Large intestine (tissue), 3 donors: ENCODE measurements at regions not wholly inside any gene's neighbourhood (a gene's known extent, or its start where the extent isn't known, plus 50 kb on each side); places are given as distances from the start of the nearest gene placed in this dataset.

ENCODE experiments used
- DNase-seq, 2 donors: peaks; one replicate each; pipeline versions ENCODE4 v3.0.0 to v3.0.0-alpha.2; 2013
- H3K27ac ChIP-seq: one replicate; pipeline ENCODE4 v1.5.1; 2013; ENCODE audit warnings: low read length
- H3K27me3 ChIP-seq: 2 replicates; pipeline ENCODE4 v1.6.1; 2013; ENCODE audit warnings: low read length; ENCODE audit not compliant: control insufficient read depth, insufficient read depth
- H3K36me3 ChIP-seq: 2 replicates; pipeline ENCODE4 v1.6.1; 2013; ENCODE audit warnings: low read length; ENCODE audit not compliant: control insufficient read depth, insufficient read depth
- H3K4me1 ChIP-seq: one replicate; pipeline ENCODE4 v1.6.1; 2013; ENCODE audit warnings: low read length; ENCODE audit not compliant: control insufficient read depth, insufficient read depth
- H3K4me3 ChIP-seq: one replicate; pipeline ENCODE4 v1.5.1; 2013; ENCODE audit warnings: low read length
- H3K9me3 ChIP-seq: one replicate; pipeline ENCODE4 v1.6.1; 2013; ENCODE audit warnings: mild to moderate bottlenecking, low read depth, low read length, moderate library complexity; ENCODE audit not compliant: control insufficient read depth
- WGBS: methylation state at CpG from one replicate; pipeline ENCODE4 v1.1.5; 2013; ENCODE audit warnings: low lambda C conversion rate; ENCODE audit not compliant: insufficient coverage; 5-methylcytosine and 5-hydroxymethylcytosine counted together

- H3K9me3 ChIP-seq: no peaks in the 10 kb centered on the region
- H3K4me1 ChIP-seq: peaks cover under 1% of the 10 kb centered on the region
- DNase-seq: no peak
- no peak overlapping the region for H3K27ac ChIP-seq
- WGBS: 79% methylated on average over 2 of the region's 2 CpGs
- no peak overlapping the region for H3K4me3 ChIP-seq
- H3K36me3 ChIP-seq: no peaks in the 10 kb centered on the region
- H3K27me3 ChIP-seq: no peaks in the 10 kb centered on the region
Observed at GRCh38 chr7:50151001-50151400, 58.0 kb upstream of the ZPBP start.

DNA sequence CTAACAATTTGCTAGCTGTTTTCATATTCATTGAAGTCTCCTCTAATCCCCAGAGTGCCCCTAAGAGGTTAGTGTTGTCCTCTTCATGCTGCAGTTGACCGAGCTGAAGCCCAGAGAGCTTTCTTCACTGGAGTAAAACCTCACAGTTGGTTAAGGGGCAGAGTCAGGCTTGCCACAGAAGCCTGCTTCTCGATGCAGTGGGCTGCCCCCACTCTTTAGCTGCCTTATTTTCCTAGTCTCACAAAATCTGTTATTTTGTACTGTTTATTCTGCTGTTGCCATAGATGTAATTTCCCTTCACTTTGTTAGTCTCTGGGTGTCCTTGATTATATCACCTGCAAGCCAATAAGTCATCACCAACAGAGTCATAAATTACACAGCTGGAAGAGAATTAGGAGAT lies 56.3 kb upstream of the ZPBP start:
- no CpG with 5 or more reads among the region's 2 CpGs for WGBS
- Histone ChIP-seq H3K4me1 (peaks cover 6% of the 10 kb centered on the region), H3K27ac (no peak overlapping the region), H3K4me3 (no peak overlapping the region), H3K27me3 (no peaks in the 10 kb centered on the region), H3K36me3 (no peaks in the 10 kb centered on the region), H3K9me3 (no peaks in the 10 kb centered on the region)
- DNase-seq: peak in 1 of 2 donors; percentile 26

- Histone ChIP-seq H3K36me3 (no peaks in the 10 kb centered on the region), H3K4me3 (no peak overlapping the region), H3K27ac (no peak overlapping the region), H3K27me3 (no peaks in the 10 kb centered on the region), H3K4me1 (peaks cover 6% of the 10 kb centered on the region), H3K9me3 (no peaks in the 10 kb centered on the region)
- DNase-seq: no peak
- 76% methylated on average over 3 of the region's 6 CpGs for WGBS
Observed at GRCh38 chr7:50147951-50148808, 55.1 kb upstream of the ZPBP start.

DNA sequence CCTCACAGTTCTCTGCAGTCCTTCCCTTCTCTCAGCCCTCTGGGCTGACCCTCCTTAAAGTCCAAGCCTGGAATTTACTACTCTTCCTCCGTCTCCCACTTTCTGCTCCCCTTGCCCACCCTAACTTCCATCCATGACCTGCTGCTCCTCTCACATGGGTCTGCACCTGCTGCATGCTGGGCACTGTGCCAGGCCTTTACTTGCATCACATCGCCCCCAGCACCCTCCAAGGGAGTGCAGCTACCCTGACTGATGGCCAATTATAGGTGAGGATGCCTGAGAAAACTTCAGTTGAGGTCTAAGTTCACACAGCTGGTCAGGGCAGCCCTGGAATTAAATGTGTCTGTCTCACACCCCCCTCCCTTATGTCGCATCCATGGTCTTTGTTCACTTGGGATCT lies 53.6 kb upstream of the ZPBP start:
- no CpG with 5 or more reads among the region's 3 CpGs for WGBS
- Histone ChIP-seq H3K27ac (no peak overlapping the region), H3K4me3 (no peak overlapping the region), H3K36me3 (no peaks in the 10 kb centered on the region), H3K9me3 (no peaks in the 10 kb centered on the region), H3K27me3 (no peaks in the 10 kb centered on the region), H3K4me1 (peaks cover 6% of the 10 kb centered on the region)
- DNase-seq: peak in 1 of 2 donors; percentile 42

DNA sequence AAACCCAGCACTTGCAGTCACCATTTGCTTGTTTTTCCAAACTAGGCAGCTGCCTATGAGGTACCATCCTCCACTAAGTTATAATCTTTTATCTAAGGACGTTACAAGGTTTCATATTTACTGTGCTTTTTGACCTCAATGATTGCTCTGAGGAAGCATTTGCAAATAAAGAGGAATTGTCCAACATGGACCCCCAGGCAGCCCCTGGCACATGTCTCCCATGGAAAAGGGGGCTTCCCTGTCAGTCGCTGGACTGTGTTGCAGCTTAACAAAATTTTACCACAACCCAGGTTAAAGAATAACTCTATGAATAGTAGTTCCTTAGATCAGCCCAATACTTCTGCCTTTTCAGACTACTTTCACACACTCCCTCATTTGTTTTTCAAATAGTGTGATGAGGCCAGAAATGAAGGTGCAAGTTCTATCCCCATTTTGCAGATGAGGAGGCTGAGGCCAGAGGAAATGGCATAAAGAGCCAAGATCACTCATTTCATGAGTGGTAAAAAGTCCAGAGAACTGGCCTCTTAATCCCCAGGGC lies 52.8 kb upstream of the ZPBP start:
- no CpG with 5 or more reads among the region's 2 CpGs for WGBS
- H3K9me3 ChIP-seq: no peaks in the 10 kb centered on the region
- DNase-seq: peak in 1 of 2 donors; percentile 44
- H3K36me3 ChIP-seq: no peaks in the 10 kb centered on the region
- H3K4me1 ChIP-seq: peaks cover 6% of the 10 kb centered on the region
- H3K4me3 ChIP-seq: no peak overlapping the region
- no peak overlapping the region for H3K27ac ChIP-seq
- no peaks in the 10 kb centered on the region for H3K27me3 ChIP-seq

DNA sequence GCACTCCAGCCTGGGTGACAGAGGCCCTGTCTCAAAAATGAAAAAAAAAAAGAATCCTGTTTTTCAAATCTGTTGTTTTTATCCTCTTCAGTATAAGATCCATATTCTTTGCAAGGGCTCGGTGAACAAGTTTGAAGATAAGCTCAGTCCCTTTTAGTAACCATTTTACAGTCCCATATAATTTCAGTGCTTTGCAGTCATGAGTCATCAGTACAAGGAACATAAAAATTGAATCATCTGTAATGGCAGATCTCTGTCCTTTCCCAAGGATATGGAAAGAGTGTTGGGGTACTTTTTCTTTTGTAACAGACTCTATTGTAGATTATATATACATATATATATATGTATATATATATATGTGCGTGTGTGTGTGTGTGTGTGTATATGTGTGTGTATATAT lies 52.2 kb upstream of the ZPBP start:
- WGBS: 20% methylated on average over 1 of the region's 2 CpGs
- H3K4me3 ChIP-seq: no peak overlapping the region
- peaks cover 6% of the 10 kb centered on the region for H3K4me1 ChIP-seq
- H3K9me3 ChIP-seq: no peaks in the 10 kb centered on the region
- no peak overlapping the region for H3K27ac ChIP-seq
- H3K27me3 ChIP-seq: peaks cover 3% of the 10 kb centered on the region
- DNase-seq: peak in 1 of 2 donors; percentile 54
- no peaks in the 10 kb centered on the region for H3K36me3 ChIP-seq
